Ecto neural progenitor cell (in vitro differentiated cells): ENCODE measurements at regions not wholly inside any gene's neighbourhood (a gene's known extent, or its start where the extent isn't known, plus 50 kb on each side); places are given as distances from the start of the nearest gene placed in this dataset.

Experiments used
- DNase-seq: peaks from one replicate; pipeline ENCODE4 v3.0.0-alpha.2; 2018; ENCODE audit warnings: low spot score

DNA sequence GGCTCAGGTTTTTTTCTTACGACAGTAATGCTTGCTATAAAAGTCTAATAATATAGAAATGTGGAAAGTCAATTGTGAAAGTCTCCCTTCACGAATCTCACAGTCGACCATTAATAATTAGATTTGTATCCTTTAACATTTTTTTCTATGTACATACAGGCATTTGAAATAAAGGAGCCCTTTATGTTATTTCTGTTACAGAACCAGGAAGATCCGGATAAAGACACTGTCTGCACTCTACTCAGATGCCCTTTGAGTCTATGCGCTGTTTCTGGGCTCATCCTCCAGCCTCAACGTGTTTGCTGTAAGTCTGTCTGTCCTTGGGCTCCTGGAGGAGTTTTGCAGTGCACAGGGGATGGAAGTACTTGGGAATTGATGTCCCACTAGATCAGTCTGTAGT, 212.2 kb upstream of the ATP2B1 start:
- no peak for DNase-seq

DNA sequence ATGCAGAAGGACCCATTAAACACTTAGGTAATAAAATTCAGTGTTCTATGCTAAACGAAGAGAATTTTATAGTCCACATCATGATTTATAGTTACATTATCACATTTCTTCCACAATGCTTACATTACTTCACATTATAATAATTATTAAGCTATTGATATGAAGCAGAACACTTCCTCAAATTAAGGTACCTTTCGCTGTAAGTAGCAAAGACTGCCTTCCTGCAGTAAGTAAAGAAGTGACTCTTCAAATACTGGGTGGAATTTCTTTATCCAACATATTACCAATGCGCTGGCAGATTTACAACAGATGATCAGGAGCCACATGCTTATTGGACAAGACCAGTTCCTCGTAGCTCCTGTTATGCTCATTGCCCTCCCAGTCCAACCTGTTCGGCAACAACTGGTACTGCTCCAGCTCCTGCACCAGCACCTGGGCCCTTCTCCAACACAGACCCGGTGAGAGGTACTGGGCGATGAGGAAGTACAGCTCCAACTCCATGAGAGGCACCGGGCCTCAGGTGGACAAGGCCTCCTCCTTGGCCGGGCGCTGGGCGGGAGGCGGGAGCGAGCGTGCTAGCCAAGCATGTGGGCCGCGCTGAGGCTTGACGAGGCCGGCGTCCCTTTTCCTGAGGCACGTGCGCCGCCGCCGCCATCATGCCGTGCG, 210.7 kb upstream of the ATP2B1 start:
- no peak for DNase-seq

DNA sequence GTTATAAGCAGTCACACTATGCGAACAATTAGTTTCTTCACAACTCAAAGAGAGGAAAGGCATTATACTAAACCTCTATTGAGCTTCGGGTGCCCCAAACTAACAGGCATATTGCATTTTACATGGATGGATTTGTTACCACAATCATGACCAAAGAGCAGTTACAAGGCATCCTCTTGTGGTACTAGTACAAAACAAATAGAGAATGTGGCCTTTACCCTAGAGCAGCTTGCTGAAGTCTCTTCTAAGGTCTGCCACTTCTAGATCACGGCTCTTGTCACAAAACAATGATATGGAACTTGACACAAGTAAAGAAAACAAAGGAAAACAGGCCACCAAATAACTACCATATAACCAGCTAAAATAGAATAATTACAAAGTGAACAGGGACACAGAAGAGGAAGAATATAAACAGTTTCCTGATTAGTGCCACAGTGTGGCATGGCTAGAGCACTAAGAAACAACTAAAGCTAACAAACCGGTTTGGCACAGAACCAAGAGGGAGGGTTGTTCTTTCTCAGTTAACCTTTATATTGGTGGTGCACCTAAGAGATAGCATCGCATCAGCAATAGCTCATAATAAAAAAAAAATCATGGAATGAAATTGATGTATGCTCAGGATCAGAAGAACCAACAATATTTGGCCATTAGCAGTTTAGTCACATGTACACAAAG, 209.7 kb upstream of the ATP2B1 start:
- DNase-seq, result no peak

DNA sequence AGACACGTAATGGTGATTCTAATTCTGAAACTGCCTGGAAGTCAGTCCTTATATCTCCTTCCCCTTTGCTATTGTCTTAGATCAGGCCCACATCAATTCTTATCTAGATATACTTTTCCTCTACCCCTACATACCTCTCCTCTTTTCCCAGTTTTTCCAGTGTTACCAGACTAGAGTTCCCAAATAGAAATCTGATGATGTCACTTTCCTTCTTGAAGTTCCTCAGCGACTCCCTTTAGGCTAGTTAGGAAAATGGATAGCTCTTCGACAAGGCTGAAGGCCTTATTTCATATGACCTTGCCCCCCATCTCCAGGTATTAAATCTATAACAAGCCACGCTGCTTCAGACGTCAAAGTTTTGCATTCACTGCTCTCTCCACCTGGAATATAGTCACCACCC, 201.1 kb upstream of the ATP2B1 start:
- DNase-seq, result no peak

DNA sequence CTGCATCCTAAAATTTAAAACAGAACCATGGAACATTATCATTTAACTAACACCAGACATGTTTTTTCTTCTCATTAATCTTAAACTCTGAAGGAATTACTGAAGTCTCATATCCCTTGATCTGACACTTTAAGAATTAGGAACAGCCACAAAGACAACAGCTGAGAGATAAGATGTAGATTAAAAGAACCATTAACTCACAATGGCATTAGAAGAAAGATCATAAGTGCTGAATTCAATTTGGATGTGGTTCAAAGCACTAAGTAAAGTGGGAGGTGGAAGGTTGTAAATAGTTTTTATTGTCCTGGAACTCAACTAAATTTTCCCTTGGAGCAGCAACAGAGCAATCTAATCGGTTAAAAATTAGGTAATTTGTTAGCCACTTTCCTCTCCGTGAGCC, 199.0 kb upstream of the ATP2B1 start:
- no peak for DNase-seq

DNA sequence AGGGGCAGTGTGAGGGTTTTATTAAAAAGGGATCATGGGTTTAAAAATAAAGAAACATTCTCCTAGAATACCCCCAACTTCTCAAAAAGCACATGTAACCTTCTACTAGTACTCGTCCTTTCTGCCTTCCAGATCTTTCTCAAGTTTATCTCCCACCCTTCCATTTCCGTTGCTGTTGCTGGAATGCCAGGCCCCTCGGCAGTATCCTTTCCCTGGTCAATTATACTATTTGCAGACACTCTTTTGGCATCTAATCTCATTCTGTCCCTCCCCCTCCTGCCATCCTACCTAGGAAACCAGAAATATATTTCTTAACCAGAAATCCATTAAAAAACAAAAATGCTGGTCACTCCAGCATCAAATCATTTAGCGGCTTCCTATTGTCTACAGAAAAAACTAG, 198.2 kb upstream of the ATP2B1 start:
- DNase-seq, result no peak

DNA sequence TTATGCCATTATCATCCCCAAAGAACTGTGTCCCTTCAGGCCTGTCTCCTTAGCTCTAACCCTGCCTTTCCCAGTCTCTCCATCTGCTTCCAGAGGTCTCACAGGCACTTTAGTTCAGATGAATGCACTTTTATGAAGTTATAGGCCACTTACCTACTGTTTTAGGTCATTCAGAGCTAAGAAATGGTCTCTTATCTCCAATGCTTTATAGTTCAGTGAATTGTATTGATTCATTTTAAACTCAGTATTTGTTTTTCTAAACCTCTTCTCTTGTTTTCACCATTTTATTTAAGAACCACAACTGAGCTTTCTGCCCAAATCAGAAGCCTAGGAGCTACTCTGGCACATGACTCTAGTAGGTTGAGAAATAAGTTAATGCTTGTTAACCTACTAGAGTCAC, 197.5 kb upstream of the ATP2B1 start:
- no peak for DNase-seq

DNA sequence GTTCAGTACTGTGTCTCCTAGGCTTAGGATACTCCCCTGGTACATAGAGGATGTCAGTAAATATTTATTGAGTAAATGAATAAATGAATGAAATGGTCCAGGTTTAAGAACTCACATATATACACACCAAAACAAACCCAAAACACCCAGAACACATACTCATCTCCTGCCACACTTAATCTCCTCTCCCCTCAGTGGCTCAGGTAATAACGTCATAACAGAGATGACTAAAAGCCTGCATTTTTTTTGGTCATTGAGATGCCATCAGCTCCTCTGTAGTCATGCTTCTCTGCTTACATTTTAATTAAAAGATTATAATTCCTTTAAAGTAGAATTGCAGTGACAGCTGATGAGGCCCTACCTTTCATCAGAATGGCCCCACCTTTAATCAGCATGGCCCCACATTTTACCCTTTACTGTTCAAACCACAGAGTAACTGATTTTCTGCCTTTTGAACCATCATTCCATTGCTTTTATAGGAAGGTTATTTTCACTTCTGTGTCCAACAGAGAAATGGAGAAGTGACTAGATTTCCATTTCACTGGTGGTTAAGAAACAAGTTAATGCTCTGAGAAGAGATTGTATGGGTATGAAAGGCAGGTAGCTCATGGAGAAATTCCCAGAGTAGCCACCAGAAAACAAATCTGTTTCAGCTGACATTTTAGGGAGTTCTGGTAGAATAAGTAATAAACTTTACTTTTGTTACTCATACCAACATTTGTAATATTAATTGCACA, 193.4 kb upstream of the ATP2B1 start:
- no peak for DNase-seq

DNA sequence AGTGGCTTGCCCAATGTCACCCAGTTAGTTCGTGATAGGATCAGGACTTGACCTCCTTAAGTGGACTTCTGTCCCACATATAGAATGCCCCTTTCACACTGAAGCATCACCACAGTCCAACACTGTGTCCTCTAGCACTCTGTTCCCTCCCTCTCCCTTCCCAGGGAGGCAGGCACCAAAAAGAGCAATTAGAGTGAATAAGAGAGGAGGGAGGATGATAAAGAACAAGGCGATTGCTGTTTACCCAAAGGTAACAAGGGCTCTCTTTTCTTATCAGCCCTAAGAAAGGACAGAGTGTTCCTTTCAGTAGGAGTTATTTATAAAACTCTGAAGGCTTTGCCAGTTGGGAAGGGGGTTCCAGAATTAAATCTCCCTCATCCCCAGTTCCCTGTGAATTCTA, 192.7 kb upstream of the ATP2B1 start:
- DNase-seq, result no peak

DNA sequence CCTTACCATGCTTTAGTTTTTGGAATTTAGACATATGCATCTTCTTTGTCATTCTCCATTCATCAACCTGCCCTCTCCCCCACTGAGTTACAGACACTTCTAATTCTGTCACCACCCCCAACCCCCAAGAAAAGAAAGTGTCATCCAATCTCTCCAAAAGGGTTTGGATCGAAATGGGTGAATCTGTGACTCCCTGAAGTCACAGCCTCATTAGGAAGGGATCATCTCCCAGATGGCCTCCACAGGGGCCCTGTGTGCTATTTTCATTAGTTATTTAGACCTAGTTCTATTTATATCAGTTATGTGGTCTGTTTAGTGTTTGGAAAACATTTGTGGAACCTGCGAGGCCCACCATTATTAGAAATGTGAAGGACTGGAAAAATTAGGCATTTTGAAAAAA, 191.0 kb upstream of the ATP2B1 start:
- DNase-seq, result no peak

DNA sequence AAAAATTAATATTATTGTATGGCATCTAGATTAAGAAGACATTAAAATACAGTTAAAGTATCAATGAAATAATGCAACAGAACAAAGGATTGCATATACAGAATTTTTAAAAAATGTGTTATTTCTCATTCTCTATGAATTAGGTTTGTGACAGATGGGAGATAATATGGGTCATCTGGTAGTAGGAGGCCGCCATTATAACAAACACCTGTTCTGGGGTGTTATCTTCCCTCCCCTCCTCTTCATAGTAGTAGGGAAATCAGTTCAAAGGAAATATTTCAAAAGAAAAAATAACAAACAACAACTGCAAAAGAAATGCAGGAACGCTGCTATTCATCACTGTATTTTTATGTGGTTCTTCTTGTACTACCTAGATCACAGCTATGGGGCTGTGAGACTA, 187.0 kb upstream of the ATP2B1 start:
- no peak for DNase-seq

DNA sequence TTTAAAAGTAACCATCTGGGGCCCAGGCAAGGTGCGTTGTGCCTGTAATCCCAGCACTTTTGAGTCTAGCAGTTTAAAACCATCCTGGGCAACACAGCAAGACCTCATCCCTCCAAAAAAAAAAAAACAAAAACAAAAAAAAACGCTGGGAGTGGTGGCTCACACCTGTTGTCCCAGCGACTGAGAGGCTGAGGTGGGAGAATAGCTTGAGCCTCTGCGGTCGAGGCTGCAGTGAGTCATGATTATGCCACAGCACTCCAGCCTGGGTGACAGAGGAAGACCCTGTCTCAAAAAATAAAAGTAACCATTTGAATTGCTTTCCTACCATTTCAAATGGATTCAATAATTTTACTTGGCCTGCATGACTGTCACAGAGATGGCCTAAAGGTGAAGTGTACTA, 186.5 kb upstream of the ATP2B1 start:
- no peak for DNase-seq

DNA sequence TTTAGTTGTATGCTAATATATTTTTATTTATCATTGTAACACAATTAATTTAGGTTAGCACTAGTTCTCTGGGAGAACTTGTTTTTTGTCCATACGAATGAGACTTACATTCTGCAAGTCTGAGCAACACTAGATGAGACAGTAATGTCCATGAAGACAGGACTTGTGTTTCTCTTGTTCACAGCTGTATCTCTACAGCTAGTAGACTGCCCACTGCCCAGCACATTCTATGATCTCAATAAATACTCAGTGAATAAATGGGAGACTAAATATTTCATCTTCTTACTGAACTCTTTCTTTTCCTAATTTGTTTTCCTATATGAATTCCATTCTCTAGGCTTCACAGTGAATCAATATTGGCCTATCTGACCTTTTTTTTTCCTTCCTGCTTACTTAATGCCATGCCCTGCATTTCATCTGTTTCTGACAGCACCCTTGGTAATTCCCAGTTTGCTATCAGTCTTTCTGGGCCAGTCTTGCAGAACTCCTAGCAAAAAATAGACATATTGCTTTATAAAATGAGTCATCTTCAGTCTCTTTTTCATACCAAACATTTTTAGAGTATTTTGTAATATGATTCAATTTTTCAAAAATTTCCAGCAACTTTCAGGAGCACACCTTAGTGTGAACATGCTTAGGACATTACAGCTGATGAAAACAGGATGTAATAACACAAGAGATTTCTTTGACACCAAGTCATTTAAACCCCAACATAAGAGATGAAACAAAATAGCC, 185.5 kb upstream of the ATP2B1 start:
- no peak for DNase-seq

DNA sequence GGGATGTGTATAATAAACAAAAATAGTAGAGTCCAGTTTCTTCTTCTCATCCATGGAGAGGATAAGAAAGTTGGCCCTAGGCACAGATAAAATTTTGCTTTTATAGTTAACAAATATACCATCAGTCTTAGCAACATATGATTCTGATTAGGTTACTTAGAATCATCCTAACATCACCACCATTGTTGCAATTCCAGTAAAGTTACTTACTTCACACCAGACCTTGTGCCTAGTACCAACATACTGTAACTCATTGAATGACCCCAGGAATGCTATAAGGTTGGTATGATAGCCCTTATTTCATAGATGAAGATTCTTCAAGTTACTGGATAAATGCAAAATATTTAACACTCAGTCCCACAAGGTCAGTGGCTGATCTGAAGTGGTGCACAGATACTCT, 183.8 kb upstream of the ATP2B1 start:
- DNase-seq, result no peak

DNA sequence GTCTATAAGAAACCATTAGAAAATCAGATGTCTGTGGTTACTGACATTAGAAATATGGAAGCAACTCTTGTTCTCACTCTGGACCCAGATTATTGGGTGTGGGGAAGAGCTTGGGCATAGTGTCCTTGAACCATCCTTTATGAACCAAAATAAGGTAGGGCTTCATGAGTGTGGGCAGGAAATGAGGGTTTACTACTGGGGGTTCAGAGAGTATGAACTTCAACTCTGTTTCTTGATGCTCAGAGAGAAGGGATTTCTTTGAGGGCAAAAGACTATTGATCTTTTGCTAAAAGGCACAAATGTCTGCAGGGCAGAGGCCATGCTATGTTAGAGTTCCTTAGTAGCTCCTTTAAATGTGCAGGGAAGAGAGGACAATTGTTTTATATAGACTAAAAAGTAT, 183.3 kb upstream of the ATP2B1 start:
- DNase-seq, result no peak

DNA sequence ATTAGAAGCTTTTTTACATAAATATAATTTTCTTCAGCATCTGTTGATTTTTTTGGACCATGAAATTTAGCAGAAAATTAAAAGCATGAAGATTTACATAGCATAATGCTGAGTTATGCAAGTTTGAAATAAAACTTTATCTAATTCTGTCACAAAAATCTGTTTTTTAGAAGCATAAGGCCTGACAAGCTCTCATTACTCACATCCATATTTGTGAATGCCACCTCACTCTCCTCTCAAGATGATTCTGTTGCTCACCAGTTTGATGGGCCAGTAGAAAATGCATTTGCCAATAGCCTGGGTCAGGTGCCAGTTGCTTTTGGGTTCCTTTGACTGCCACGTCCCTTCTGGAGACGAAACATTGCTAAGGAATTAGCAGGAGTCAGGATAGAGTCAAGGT, 181.5 kb upstream of the ATP2B1 start:
- DNase-seq, result no peak

DNA sequence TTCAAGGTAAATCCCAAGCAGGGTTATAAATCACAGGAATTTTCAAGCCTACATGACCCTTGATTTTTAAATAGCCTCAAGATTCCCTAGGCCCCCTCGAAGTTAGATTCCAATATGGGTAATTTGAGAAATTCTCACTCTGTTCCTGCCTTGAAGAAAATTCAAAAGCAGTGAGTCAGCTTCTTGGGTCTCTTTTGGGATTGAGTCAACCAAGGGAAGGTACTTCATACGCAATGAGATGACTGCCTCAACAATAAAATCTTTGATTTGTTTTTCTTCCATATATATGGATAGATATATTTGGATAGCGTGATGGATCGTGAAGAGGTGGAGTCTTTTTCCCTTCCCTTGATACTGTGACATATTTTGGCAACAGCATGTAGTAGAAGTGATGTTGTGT, 180.4 kb upstream of the ATP2B1 start:
- no peak for DNase-seq

DNA sequence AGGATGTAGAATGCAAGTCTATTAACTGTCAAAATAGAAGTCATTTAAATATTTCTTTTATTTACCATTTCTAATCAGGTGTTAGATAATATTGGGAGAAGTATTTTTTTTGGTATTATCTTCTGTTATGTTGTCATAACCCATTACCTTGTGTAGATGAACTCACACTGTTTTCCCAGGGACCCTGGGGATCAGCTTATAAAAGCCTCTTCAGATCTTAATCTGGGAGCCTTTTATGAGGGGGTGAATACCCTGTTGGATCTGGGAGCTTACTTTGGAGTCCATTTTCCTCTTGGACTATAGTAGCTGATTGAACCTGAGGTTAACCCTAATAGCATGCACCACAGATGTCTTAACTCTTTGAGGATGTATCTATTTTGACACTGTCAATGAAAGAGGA, 176.3 kb upstream of the ATP2B1 start:
- no peak for DNase-seq

DNA sequence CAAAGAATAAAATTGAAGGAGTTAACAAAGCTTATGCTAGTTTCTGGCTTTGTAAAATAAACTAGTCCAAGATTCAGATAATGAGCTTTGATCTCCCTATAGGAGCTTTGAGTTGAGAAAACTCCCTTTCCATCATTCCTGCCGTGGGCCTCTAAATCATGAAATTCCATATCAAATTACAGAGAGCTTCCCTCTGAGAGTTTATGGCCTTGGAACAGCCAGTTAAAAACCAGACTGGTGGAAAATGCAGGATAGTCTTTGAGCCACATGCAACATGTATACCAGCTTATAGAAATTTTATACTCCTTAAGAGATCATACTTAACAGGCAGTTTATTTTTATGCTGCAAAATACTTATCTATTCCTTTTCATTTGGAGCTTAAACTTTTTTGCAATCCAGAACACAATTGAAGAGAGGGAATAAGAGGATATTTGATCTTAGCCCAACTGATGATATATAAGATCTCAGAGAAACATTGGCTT, 175.8 kb upstream of the ATP2B1 start:
- DNase-seq, result no peak

DNA sequence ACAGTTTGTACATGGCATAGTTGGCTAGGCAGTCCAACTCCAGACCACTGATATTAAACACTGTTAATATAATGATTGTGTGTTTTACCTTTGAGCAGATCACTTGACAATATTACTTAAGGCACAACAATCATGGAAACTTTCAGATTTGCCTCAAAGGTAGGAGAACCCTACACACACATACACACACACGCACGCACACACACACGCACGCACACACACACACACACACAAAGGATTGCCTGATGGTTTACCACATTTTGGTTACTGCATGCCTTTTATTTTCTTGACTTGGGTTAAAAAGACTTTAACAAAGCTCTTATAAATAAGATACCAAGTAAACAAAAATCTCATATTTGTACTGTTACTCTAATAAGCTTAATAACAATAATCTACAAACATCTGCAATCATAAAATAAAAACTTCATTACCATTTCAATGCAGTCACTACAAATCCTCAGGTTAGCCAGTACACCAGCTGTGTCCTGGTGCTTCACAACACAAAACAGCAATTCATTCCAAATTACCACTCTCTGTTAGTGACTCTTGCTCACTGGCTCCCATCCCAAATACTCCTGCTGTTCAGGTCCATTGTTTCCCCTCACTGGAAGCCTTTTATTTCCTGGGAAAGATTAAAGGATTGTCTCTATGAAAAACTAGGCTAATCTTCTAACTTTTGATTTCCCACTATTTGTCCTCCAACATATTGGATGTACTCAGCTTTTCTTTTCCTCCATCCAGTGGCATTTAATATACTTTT, 175.2 kb upstream of the ATP2B1 start:
- DNase-seq, result peak; percentile 64

DNA sequence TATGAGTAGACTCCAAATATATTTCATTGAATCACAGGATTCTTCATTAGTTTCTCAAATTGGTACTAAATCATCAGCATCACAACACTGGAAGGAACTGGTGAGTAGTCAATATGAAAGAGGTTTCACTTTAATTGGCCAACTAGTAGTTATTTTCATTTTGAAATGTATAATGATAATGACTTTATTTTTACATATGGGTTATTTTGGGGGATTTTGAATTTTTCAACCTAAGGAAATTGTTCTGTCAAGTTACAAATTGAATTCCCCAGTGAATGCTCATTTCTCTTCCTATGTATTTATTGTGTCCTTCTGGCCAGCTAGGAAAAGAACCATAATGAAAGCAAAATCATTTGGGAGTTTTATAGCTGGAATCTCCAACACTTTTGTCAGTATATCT, 174.2 kb upstream of the ATP2B1 start:
- no peak for DNase-seq

DNA sequence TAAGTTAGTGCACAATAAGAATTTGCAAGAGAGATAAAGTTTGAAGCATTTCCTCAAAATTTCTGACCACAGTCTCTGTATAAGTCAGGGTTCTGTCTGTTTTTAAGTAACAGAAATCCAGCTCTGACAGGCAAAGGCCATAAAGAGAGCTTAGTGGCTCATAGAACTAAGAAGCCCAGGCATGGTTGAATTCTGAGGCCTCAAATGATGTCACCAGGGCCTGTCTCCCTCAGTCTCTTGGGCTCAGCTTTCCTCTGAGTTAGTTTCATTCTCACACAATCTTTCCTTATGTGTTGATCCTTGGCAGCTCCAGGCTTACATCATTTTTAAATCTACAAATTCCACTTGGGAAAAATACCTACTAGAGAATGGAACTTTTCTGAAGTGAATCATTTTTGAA, 173.4 kb upstream of the ATP2B1 start:
- DNase-seq, result no peak
